COR-L47 (cell line): ENCODE measurements at regions not wholly inside any gene's neighbourhood (a gene's known extent, or its start where the extent isn't known, plus 50 kb on each side); places are given as distances from the start of the nearest gene placed in this dataset.
"Not testable (repeated sequence)": the region's sequence is repeated elsewhere in the genome, so short reads cannot be mapped to it uniquely, and the experiment has no call there.

ENCODE experiments used
- DNase-seq: peaks from one replicate; lab custom pipeline; 2025; lab: John Stamatoyannopoulos, UW

DNA sequence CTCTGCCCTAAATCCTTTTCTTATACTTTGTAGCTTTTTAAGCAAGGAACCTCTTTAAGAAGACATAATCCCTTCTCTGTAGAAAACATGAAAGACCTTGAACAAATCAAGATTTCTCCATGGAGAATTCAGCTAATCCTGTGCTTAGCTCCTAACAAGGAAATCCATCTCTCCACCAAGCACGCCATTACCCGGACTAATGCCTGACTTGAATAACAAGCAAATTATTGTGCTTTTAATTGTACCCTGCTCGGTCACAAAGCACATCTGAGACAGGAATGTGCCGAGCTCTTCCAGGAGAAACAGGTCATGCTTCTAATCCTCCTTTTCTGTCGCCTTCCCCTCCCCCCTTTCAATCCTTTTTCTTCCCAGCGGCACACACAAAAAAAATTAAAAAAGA is 141.3 kb downstream of the PSAT1 start:
- DNase-seq = no peak

DNA sequence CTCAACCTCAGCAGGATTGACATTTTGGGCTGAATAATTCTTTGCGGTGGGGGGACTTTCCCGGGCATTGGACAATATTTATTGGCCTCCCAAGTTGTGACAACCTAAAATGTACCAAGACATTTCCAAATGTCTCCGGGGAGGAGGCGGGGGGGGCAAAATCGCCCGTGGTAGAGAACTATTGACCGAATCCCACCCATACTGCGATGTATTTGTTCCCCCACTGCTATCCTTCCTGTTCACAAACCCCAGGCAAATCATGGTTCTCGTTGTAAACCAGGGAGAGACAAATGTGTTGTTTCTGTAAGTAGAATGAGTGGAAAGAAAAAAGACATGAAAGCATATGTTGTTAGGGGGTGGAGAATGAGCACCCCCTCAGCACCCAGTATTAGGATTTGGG is 141.9 kb downstream of the PSAT1 start:
- no peak for DNase-seq

GRCh38 chr9:78439190-78439865 is 142.4 kb downstream of the PSAT1 start:
- DNase-seq = peak; percentile 78

DNA sequence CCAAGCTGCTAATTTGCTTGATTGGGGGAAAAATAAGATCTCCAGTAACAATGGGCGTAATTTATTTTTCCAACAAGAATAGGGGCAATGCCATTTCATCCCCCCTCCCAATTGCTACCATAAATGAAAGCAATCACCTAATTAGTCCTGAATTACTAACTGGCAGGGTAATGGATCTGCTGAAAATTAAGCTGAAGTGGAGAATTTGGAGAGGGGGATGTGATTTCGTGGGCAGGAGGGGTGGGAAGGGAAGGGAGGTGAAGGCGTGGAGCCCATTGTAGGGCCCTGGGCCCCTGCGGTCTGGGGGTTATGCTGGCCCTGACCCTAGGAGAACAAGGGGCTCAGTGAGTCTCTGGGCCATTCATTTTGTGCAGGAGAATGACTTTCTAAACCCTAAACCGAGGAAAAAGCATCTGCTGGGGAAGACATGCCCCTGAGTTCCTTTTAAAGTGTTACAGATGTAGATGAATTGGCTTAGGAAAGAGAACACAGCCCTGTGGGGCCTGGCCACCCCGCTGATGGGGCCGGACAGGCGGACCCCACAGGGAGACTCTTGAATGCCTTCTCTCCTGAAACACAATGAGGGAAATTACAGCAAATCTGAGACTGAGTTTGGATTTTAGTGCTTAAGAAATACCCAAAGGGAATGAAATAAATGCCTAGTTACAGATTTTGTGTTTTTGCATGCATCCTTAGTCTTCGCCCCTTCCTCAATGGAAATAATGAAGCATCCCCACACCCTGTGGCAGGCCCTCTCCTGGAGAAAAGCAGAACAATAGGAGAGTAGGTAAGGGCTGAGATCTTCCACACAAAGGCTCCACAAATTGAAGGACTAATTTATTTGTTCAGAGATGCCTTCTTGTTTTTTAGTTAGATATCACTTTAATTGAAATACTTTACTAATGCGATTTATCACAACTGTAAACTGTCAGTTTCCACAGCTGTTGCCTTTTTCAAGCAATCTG is 143.2 kb downstream of the PSAT1 start:
- no peak for DNase-seq

GRCh38 chr9:78441396-78441795 is 144.5 kb downstream of the PSAT1 start:
- no peak for DNase-seq

DNA sequence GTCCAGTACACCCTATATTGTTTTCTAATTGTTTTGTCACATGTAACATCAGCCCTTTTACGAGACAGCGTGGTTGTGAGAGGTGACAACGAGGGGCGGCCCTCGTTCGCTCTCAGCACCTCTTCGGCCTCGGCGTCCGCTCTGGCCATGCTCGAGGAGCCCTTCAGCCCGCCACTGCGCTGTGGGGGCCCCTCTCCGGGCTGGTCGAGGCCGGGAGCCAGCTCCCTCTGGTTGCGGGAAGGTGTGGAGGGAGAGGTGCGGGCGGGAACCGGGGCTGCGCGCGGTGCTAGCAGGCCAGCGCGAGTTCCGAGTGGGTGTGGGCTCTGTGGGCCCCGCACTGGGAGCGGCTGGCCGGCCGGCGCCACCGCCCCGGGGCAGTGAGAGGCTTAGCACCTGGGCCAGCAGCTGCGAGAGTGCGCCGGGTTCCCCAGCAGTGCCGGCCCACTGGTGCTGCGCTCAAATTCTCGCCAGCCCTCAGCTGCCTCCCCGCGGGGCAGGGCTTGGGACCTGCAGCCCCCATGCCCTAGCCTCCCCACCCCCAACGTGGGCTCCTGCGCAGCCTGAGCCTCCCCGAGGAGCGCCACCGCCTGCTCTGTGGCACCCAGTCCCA is 145.0 kb downstream of the PSAT1 start:
- DNase-seq = no peak

GRCh38 chr9:78442577-78442976 is 145.7 kb downstream of the PSAT1 start:
- DNase-seq = not testable (repeated sequence)

- no peak for DNase-seq
Measured at GRCh38 chr9:78443946-78444345, 147.0 kb downstream of the PSAT1 start.

DNA sequence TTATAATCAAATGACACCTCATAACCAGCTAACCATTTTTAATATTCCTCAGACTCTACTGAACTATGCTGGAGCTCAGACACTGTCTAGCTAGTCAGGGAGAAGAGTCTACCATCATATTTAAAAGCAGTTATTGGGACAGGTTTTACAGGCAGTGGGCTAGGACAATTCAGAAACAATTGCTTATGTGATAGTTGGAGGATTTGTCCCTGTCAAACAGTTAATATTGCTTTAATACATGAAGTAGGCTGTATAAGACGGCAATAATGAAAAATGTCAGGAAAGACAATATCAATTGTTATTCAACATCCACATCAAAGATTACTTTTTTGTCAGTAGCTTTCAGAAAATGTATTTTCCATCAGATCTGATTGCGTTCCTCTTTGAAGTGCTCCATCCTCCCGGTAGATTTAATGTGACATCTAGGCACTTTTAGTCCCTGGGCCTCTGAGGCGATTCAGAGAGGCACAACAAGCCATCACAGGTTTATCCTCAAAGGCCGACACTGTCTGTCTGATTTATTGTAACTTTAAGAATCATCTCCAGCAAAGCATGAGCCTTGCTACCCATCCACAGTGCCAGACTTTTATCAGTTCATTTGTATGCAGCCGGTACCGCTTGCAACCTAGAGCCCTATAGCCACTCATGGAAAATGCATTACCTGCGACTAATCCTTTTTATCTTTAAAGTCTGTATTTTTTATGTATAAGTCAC is 152.2 kb downstream of the PSAT1 start:
- DNase-seq = no peak

- DNase-seq = no peak
Measured at GRCh38 chr9:78453450-78453849, 156.5 kb downstream of the PSAT1 start.

GRCh38 chr9:78462611-78463010 is 165.7 kb downstream of the PSAT1 start:
- DNase-seq = no peak

GRCh38 chr9:78463750-78464149 is 166.8 kb downstream of the PSAT1 start:
- no peak for DNase-seq

GRCh38 chr9:78468231-78468630 is 171.3 kb downstream of the PSAT1 start:
- DNase-seq = no peak

- no peak for DNase-seq
Measured at GRCh38 chr9:78468974-78469576, 172.2 kb downstream of the PSAT1 start.

DNA sequence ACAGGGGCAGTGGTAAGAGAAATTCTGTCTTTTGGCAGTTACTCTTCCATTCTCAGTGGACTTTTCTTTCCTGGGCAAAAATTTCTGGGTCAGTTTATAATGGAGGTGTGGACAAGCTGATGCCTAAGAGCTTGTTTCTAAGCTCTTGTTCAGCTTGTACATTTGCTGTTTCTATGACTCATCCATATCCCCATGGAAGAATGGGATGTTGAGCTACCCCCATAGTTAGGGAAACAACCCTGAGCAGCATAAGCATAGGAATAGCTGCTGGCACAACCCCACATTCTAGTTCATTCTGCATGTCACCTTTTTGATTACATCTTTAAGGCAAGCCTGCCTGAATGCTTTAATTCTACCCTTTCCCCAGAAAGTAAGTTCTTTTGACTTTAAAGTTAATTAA is 173.3 kb downstream of the PSAT1 start:
- DNase-seq = no peak

DNA sequence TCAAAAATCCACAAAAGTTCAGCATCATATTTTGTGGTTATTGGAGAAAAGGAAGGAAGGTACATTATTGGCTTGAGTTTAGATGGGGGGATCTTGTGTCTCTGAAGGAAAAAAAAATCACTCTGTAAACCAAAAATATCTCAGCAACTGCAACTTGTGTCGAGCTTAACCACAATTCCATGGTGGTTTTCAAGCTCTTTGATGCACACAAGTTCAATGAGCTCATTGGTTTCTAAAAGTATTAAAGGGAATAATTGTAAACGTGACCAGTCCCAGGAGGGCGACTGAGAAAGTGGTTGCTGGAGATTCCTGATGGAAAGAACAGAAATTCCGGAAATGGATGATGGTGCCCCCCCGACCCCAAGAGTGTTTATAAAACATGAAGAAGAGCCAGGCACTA is 173.8 kb downstream of the PSAT1 start:
- no peak for DNase-seq

- DNase-seq = no peak
Measured at GRCh38 chr9:78472111-78472510, 175.2 kb downstream of the PSAT1 start.

DNA sequence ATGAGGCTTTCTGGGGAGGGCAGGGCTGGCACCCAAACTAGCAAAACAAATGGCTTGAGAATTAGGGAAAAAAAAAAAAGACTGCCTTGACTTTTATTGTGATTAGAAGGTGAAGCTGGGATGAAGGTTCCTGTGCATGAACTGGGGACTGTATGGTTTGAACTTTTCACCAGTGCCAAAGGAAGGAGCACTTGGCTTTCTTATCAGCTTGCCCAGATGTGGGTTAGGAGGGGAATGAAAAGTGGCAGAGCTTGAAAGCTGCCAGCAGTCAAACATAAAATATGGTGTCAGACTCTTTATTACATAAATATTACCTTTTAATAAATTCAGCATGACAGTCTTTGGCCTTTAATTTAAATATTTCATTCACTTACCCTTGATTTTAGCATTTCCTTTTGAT is 182.5 kb downstream of the PSAT1 start:
- no peak for DNase-seq

- DNase-seq = no peak
Measured at GRCh38 chr9:78486661-78487060, 189.7 kb downstream of the PSAT1 start.

DNA sequence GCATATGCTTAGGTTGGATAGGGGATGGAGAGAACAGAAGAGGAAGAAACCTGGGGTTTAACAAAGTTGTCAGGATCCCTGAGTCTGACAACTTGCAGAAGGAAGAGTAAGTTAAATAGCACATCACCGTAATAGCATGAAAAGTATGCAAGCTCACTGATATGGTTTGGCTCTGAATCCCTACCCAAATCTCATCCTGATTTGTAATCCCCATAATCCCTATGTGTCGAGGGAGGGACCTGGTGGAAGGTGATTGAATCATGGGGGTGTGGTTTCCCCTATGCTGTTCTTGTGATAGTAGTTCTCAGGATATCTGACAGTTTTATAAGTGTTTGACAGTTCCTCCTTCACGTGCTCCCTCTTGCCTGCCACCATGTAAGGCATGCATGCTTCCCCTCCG is 193.3 kb downstream of the PSAT1 start:
- DNase-seq = no peak

GRCh38 chr9:78491402-78491801 is 194.5 kb downstream of the PSAT1 start:
- no peak for DNase-seq
